ENCODE measurements at regions not wholly inside any gene's neighbourhood (a gene's known extent, or its start where the extent isn't known, plus 50 kb on each side); places are given as distances from the start of the nearest gene placed in this dataset.

DNA sequence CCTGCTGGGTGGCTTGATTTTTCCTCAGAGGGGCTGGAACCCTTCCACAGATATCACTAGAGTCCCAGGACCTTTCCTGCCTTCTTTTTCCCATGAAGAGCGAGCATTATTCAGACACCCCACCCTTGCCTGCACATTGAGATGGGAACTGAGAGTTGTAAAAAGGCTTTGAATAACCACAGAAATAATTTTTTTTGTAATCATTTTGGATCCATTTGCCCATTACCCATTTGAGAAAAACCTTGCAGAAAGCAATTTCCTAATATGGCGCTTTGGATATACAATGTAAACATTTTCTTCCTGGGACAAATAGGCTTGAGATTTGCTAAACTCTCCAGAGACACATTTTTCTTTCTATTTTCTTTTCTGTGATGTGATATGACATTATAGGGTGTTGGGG lies 250.6 kb downstream of the MSRB3 start:
- TF ChIP-seq, protein P1, sequence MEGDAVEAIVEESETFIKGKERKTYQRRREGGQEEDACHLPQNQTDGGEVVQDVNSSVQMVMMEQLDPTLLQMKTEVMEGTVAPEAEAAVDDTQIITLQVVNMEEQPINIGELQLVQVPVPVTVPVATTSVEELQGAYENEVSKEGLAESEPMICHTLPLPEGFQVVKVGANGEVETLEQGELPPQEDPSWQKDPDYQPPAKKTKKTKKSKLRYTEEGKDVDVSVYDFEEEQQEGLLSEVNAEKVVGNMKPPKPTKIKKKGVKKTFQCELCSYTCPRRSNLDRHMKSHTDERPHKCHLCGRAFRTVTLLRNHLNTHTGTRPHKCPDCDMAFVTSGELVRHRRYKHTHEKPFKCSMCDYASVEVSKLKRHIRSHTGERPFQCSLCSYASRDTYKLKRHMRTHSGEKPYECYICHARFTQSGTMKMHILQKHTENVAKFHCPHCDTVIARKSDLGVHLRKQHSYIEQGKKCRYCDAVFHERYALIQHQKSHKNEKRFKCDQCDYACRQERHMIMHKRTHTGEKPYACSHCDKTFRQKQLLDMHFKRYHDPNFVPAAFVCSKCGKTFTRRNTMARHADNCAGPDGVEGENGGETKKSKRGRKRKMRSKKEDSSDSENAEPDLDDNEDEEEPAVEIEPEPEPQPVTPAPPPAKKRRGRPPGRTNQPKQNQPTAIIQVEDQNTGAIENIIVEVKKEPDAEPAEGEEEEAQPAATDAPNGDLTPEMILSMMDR (IDR thresholded peaks at IDR 0.05): no peak
- TF ChIP-seq POLR2AphosphoS5 (IDR thresholded peaks at IDR 0.05) (no peak), EP300 (IDR thresholded peaks at IDR 0.05; ENCODE audit: low read depth) (no peak), POLR2A (IDR thresholded peaks at IDR 0.05) (no peak)
- Histone ChIP-seq H3K9me3 (no peaks in the 10 kb centered on the region), H3K27ac (no peak overlapping the region), H3K36me3 (no peaks in the 10 kb centered on the region), H3K27me3 (no peaks in the 10 kb centered on the region), H3K4me1 (no peaks in the 10 kb centered on the region), H3K4me3 (no peak overlapping the region)
- no peak for DNase-seq
- 79 to 92% methylated on average over 2 of the region's 2 CpGs for WGBS, 2 donors (ENCODE audit: low coverage in 1 of 2)
- in situ Hi-C loops (cut with MboI; ENCODE audit: low pct_ligation_motif_present in 1 of 4, low pct_unique_long_range_greater_than_20kb in 1 of 4, low sequenced_read_pairs in 3 of 4) (no loop called here), intact Hi-C loops (cut with DNase I; ENCODE audit: low total_unique reads) (no loop called here)

DNA sequence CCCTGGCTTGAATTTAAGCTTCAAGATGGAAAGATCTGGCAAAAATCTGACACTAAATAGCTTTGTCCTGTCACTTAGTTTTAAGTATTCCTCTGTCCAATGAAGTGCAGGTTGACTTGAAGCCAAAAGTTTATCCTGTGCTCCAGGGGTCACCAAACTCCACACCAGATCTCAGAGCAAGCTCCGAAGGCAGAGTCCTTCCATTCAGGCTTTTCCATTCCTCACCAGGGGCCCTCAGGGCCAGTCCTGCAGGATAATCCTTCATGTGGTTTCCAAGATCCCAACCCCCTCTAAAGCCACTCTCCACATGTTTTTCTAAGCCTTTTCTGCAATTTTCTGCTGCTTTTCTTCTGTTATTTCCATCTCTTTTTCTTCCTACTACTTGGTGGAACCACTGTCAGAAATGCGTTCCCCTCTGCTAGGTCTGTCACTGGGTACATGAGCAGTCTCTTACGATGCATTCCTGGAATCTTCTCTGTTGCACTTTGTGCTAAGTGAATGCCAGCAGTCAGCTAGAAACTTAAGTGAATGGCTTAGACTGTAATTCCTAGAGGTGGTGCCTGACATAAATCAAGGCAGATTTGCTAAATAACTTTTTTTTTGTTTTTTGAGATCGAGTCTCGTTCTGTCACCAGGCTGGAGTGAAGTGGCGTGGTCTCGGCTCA lies 251.4 kb downstream of the MSRB3 start:
- no peaks in the 10 kb centered on the region for H3K27me3 ChIP-seq
- TF ChIP-seq POLR2A (IDR thresholded peaks at IDR 0.05): no peak
- TF ChIP-seq, protein P1 (IDR thresholded peaks at IDR 0.05): no peak
- no peak for TF ChIP-seq EP300 (IDR thresholded peaks at IDR 0.05; ENCODE audit: low read depth)
- TF ChIP-seq POLR2AphosphoS5 (IDR thresholded peaks at IDR 0.05): no peak
- H3K27ac ChIP-seq: no peak overlapping the region
- no peak for DNase-seq
- H3K4me3 ChIP-seq: no peak overlapping the region
- in situ Hi-C loops (cut with MboI; ENCODE audit: low pct_ligation_motif_present in 1 of 4, low pct_unique_long_range_greater_than_20kb in 1 of 4, low sequenced_read_pairs in 3 of 4): no loop called here
- no peaks in the 10 kb centered on the region for H3K9me3 ChIP-seq
- no peaks in the 10 kb centered on the region for H3K36me3 ChIP-seq
- intact Hi-C loops (cut with DNase I; ENCODE audit: low total_unique reads): no loop called here
- no peaks in the 10 kb centered on the region for H3K4me1 ChIP-seq
- WGBS, 2 donors (ENCODE audit: low coverage in 1 of 2): 83 to 87% methylated on average over 3 to 7 of the region's 7 CpGs

DNA sequence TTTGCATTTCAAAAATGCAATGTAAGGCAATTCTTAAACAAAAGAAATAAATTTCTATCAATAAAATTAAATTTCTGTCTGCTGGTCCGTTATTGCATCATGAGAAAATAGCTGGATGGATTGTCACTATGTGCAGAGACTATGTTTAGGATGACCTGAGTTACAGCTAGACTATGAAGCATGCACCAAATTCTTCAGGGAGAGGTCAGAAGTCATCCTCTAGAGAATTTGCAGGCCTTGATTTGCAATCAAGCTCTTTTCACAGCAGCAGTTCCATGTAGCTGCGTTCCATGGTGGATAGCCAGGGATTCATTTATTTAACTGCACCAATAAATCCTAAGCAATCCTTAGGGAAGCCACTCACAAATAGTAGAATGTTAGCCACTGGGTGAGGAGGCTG lies 253.7 kb downstream of the MSRB3 start:
- TF ChIP-seq POLR2A (IDR thresholded peaks at IDR 0.05) (no peak), EP300 (IDR thresholded peaks at IDR 0.05; ENCODE audit: low read depth) (no peak), POLR2AphosphoS5 (IDR thresholded peaks at IDR 0.05) (no peak)
- TF ChIP-seq, protein P1 (IDR thresholded peaks at IDR 0.05): no peak
- WGBS, 2 donors (ENCODE audit: low coverage in 1 of 2): 85 to 95% methylated on average over 2 of the region's 2 CpGs
- no peak for DNase-seq
- Histone ChIP-seq H3K9me3 (no peaks in the 10 kb centered on the region), H3K4me1 (no peaks in the 10 kb centered on the region), H3K27ac (no peak overlapping the region), H3K36me3 (no peaks in the 10 kb centered on the region), H3K4me3 (no peak overlapping the region), H3K27me3 (no peaks in the 10 kb centered on the region)
- intact Hi-C loops (cut with DNase I; ENCODE audit: low total_unique reads) (no loop called here), in situ Hi-C loops (cut with MboI; ENCODE audit: low pct_ligation_motif_present in 1 of 4, low pct_unique_long_range_greater_than_20kb in 1 of 4, low sequenced_read_pairs in 3 of 4) (no loop called here)

DNA sequence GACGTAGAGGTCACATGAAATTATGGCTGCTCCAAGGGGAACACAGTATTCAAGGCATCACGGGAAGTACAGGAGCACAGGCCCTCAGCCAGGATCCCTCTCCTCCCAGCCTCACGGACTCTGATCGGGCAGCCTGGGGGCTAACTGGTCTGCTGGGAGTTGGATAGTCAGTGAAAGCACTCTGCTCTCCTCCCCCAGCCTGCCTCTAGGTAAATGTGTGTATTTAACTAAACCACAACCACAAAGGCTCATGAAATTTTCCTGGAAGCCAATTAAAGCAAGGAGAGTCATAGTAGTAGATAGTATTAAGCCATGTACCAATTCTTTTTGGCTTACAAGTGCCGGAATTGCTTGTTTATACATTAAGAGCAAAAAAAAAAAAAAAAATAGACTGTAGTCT lies 254.3 kb downstream of the MSRB3 start:
- no peaks in the 10 kb centered on the region for H3K9me3 ChIP-seq
- no peak overlapping the region for H3K27ac ChIP-seq
- 50 to 69% methylated on average over 1 to 5 of the region's 5 CpGs for WGBS, 2 donors (ENCODE audit: low coverage in 1 of 2)
- no peaks in the 10 kb centered on the region for H3K27me3 ChIP-seq
- no peaks in the 10 kb centered on the region for H3K36me3 ChIP-seq
- H3K4me3 ChIP-seq: no peak overlapping the region
- in situ Hi-C loops (cut with MboI; ENCODE audit: low pct_ligation_motif_present in 1 of 4, low pct_unique_long_range_greater_than_20kb in 1 of 4, low sequenced_read_pairs in 3 of 4): no loop called here
- TF ChIP-seq POLR2AphosphoS5 (IDR thresholded peaks at IDR 0.05): no peak
- TF ChIP-seq, protein P1 (IDR thresholded peaks at IDR 0.05): no peak
- intact Hi-C loops (cut with DNase I; ENCODE audit: low total_unique reads): no loop called here
- no peaks in the 10 kb centered on the region for H3K4me1 ChIP-seq
- no peak for DNase-seq

Measured in transverse colon (tissue), 4 donors.